Motor neuron (in vitro differentiated cells): ENCODE measurements at regions not wholly inside any gene's neighbourhood (a gene's known extent, or its start where the extent isn't known, plus 50 kb on each side); places are given as distances from the start of the nearest gene placed in this dataset.

Experiments
- ATAC-seq, 8 experiments: fragments of 200-7000 bp; cut with Tn5 transposase; replicated peaks in 6 of 8; 2 replicates each; pipeline ENCODE4 v1.8.0; 2021; ENCODE audit warnings: mild to moderate bottlenecking in 8 of 8, moderate library complexity in 8 of 8
- H3K27ac ChIP-seq, 2 donors: fragments of 250-450 bp; sonication (Bioruptor Pico); 2 replicates each; pipeline ENCODE4 v1.9.0; 2021; ENCODE audit warnings: antibody characterized with exemption in 2 of 2, mild to moderate bottlenecking in 2 of 2, moderate library complexity in 1 of 2
- H3K4me1 ChIP-seq, 2 donors: fragments of 250-450 bp; sonication (Bioruptor Pico); replicated peaks in 1 of 2; 2 replicates each; pipeline ENCODE4 v1.6.1; 2021; ENCODE audit warnings: antibody characterized with exemption in 2 of 2, mild to moderate bottlenecking in 2 of 2, moderate library complexity in 1 of 2
- H3K4me3 ChIP-seq, 5 donors: fragments of 250-450 bp; sonication (Bioruptor Pico); 2 replicates each; pipeline ENCODE4 v1.9.0; 2021; ENCODE audit warnings: antibody characterized with exemption in 5 of 5, mild to moderate bottlenecking in 5 of 5, moderate library complexity in 4 of 5
- WGBS, 10 experiments: fragments of 450-650 bp; shearing (Covaris generic); methylation state at CpG; one replicate each; pipeline ENCODE4 v1.0.0; 2022; 5-methylcytosine and 5-hydroxymethylcytosine counted together
- in situ Hi-C, 9 experiments: fragments of 400-800 bp; cut with MboI; loops; one replicate each; pipeline ENCODE4 v1.15.0; 2021; ENCODE audit warnings: low sequenced_read_pairs in 9 of 9, low pct_unique_long_range_greater_than_20kb in 2 of 9; ENCODE audit not compliant: unreplicated experiment in 9 of 9

DNA sequence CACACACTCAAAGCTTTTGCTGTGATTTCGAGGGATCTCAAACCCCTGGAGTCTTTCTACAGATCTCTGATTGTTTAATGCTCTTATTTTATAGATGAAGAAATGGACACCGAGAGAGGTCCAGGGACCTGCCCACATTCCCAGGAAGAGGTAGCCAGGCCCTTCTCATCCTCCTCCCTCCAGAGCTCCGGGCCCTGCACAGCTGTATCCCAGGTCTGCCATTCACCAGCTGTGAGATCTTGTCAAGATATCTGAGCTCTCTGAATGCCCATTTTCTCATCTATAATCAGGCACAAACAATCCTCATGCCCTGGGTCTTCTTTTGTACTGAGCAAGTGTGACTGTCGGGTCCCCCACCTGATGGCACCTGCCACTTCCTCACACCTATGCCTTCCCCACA lies 98.2 kb upstream of the ALX4 start:
- Histone ChIP-seq H3K27ac (no peak overlapping the region), H3K4me1 (no peaks in the 10 kb centered on the region), H3K4me3 (no peak overlapping the region)
- in situ Hi-C loops, result no loop called here
- 0 to 92% (median 43%) methylated on average over 1 to 3 of the region's 4 CpGs; no CpG with 5 or more reads in 4 of the 10 experiments for WGBS, 10 experiments
- no peak for ATAC-seq

DNA sequence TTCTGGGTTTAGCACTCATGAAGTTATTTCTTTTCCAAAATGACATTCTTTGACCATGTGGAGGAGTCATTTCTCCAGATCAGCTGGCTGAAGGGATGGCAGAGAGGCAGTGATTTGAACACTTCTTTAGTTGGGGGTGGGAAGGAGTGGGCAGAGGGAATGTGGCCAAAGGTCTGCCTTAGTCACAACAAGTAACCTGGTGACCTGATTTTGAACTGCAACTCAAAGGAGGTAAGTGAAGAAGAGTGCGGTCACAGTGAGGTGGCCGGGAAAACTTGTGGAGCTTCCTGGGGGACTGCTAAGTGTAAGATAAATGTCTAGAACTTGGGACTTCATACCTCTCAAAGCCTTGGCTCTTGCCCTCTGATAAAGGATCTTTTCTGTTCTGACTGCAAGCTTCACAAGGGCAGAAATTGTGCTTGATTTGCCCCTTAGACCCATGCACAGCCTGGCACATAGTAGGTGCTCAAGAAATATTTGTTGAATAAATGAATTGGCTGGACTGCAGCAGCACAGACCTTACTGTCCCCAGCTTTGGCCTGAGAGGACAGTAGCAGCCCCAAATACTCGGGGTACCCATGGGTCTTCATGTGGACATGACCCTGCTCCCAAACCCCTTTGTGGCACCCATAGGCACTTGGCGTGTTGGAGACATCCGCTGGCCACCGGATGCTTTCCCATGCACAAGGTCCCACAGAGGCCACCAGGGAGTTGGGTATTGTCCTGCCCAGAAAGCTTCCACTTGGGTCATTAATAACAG lies 99.0 kb upstream of the ALX4 start:
- ATAC-seq, result no peak
- WGBS, 10 experiments, result 56 to 100% (median 76%) methylated on average over 1 to 6 of the region's 6 CpGs; no CpG with 5 or more reads in 3 of the 10 experiments
- Histone ChIP-seq H3K4me3 (no peak overlapping the region), H3K4me1 (no peaks in the 10 kb centered on the region), H3K27ac (no peak overlapping the region)
- in situ Hi-C loops, result no loop called here

DNA sequence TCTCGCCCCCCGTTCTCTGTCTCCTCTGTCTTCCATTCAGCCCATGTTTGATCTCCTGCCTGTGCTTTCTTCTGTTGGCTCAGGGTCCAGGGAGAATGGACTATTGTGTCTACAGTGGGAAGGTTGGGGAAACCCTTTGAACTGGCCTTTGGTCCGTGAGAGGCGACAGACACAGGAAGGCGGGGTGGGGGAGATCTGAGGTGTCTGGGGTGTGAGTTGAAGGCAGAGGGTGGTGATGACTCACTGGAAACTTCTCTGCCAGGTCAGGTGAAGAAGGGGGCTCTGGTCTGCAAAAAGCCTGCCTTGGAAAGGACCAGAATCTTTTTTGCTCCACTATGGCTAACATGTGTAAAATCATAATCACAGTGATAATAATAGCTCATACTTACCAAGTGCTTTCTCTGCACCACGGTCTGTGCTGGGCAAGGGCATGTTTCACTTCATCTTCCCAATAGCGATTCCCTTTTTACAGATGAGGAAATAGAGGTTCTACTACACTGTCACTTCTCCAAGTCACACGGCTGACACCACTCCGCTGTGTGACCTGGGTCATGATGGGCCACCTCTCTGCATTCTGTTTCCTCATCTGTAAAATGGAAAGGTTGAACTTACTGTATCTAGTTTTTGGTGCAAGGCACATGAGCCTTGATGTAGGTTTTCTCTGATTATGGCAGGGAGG lies 99.8 kb upstream of the ALX4 start:
- 33 to 86% (median 60%) methylated on average over 1 to 6 of the region's 9 CpGs; no CpG with 5 or more reads in 3 of the 10 experiments for WGBS, 10 experiments
- in situ Hi-C loops, result no loop called here
- Histone ChIP-seq H3K4me3 (no peak overlapping the region), H3K27ac (no peak overlapping the region), H3K4me1 (no peaks in the 10 kb centered on the region)
- ATAC-seq, result no peak

DNA sequence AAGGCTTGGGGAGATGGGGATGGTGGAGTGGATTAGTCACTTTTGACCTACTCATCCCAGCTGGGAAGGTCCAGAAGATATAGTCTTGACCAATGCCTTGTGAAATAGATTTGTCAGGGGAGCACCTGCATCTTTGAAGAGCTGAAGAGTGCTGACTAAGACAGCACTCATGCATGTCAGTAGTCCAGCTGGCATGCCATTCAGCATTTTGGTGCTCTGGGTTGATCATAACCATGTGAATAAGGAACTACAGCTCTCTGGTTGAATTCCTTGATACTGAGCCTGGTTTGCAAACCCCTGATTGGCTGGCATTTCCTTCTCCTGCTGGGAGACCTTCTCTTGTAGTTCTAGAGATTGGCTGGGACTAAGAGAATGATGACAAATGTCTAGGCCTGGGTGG lies 106.8 kb upstream of the ALX4 start:
- ATAC-seq, result peak in 1 of 8 experiments; percentile 14
- in situ Hi-C loops, result no loop called here
- Histone ChIP-seq H3K27ac (no peak overlapping the region), H3K4me3 (no peak overlapping the region), H3K4me1 (peaks cover 19 to 23% of the 10 kb centered on the region in 2 donors)

DNA sequence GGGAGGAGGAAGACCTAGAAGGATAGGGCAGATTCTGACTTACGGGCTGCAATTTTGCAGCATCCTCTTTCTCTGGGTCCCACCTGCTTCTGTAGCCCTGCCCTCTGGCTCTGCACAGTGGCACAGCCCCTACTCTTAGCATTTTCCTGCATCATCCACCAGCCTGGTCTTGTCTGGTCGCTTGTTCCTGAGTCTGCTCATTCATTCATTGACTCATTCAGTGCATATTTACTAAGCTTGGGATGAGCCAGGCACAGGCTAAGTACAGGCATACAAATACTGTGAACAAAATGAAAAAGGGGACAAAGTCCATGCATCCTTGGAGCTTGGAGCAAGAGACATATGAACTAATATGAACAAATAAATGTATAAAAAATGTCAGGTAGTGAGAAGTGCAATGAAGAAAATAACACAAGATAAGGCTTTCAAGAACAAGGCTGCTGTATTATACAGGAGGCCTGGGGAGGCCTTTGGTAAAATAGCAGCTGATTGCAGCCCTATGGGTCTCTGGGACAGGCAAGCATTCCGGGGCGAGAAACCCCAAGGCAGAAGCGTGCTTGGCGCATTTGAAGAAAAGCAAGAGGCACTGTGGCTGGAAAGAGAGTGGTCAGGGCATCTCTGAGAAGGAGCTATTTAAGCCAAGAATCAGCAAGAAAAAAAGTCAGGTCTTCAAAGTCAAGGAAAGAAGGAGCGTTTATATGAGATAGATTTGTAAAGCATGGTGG lies 108.0 kb upstream of the ALX4 start:
- in situ Hi-C loops, result no loop called here
- H3K4me3 ChIP-seq, result no peak overlapping the region
- 17 to 82% (median 67%) methylated on average over 1 to 7 of the region's 7 CpGs; no CpG with 5 or more reads in 1 of the 10 experiments for WGBS, 10 experiments
- peak in 7 of 8 experiments; percentile 24 to 77 (median 73) for ATAC-seq
- peaks cover 19 to 23% of the 10 kb centered on the region in 2 donors for H3K4me1 ChIP-seq
- H3K27ac ChIP-seq, result no peak overlapping the region

DNA sequence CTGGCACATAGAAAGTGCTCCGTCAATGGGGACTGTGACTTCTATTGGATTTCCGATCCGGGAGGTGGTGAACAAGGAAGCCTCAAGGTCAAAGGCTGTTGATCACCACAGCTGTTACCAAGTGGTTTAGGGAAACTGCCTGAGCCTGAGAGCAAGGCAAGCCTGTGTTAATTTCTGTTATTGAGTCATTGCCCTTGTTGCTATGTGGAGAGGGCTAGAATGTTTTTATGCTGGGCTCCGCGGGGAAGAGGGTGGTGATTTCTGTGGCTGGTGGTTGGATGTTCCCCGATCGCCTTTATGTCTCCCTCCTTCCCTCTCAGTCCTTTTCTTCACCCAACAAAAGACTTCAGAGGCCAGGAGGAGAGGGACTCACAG lies 108.5 kb upstream of the ALX4 start:
- Histone ChIP-seq H3K27ac (no peak overlapping the region), H3K4me1 (peaks cover 19 to 23% of the 10 kb centered on the region in 2 donors), H3K4me3 (no peak overlapping the region)
- in situ Hi-C loops, result no loop called here
- ATAC-seq, result peak in 7 of 8 experiments; percentile 54 to 92 (median 74)
- WGBS, 10 experiments, result 33 to 82% (median 57%) methylated on average over 3 to 7 of the region's 7 CpGs; no CpG with 5 or more reads in 4 of the 10 experiments

DNA sequence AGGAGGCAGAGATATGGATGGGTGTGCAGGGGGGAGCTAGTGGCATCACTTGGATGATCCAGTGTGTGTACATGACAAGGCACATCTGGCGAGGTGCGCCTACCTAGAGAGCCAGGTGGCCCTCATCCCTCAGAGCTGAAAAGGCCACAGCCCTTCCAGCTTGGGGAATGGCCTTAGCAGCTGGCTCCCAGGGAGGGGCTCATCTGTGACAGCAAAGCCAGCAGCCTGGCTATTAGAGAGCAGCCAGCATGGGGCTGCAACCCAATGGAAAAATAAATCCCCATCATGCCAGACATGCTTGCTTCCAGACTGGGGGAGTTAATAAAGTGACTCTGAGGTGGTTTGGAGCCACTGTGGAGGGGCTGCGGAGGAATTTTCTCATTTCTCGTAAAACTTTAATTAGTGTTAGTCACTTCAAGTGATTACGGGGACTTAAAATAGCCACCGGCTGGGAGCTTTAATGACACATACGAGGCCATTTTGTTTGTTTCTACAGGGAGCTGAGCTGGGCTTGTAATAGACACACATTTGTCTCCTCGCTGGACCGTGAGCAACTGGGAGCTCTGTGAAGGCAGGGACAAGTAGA lies 111.2 kb upstream of the ALX4 start:
- in situ Hi-C loops, result no loop called here
- no peak overlapping the region for H3K27ac ChIP-seq
- ATAC-seq, result peak in 1 of 8 experiments; percentile 14
- H3K4me3 ChIP-seq, result no peak overlapping the region
- peaks cover 19 to 23% of the 10 kb centered on the region in 2 donors for H3K4me1 ChIP-seq
- 28 to 93% (median 71%) methylated on average over 2 to 7 of the region's 9 CpGs; no CpG with 5 or more reads in 1 of the 10 experiments for WGBS, 10 experiments

DNA sequence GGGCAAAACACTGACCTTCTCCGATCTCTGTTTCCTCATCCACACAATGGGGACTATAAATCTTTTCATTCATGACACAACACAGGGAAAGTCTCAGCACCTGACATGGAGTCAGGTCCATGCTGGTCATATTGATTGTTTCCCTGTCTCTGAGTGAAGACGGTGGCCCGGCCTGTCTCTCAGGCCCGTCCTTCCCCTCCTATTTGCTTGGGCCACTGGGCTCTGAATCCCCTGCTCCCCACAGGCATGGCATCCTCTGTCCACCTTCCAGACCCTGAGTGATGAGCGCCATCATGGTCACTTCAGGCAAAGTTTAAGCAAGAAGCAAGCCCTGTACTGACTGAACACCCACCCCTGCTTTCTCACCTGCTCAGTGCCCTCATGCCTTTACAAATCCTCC lies 113.3 kb upstream of the ALX4 start:
- in situ Hi-C loops, result no loop called here
- H3K4me3 ChIP-seq, result no peak overlapping the region
- peaks cover 12 to 16% of the 10 kb centered on the region in 2 donors for H3K4me1 ChIP-seq
- no peak overlapping the region for H3K27ac ChIP-seq
- no peak for ATAC-seq
- WGBS, 10 experiments, result 50 to 100% (median 80%) methylated on average over 1 to 4 of the region's 5 CpGs; no CpG with 5 or more reads in 5 of the 10 experiments

DNA sequence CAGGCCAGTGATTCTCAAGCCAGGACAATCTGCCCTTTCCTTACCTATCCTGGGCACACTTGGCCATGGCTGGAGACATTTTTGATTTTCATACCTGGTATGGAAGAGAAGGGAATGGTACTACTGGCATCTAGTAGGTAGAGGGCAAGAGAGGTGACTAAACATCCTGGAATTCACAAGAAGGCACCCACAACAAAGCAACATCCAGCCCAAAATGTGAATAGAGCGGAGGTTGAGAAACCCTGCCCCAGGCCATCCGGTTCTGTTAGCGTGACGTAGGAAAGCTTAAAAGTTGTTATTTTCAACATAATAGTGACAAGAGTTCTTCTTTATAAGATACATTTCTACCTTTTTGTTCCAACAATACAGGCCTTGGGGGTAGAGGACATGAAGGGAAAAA lies 114.9 kb upstream of the ALX4 start:
- in situ Hi-C loops, result no loop called here
- WGBS, 10 experiments, result 47 to 100% (median 87%) methylated on average over 3 to 4 of the region's 4 CpGs; no CpG with 5 or more reads in 3 of the 10 experiments
- no peak overlapping the region for H3K27ac ChIP-seq
- ATAC-seq, result no peak
- H3K4me3 ChIP-seq, result no peak overlapping the region
- H3K4me1 ChIP-seq, result peaks cover 0 to 4% of the 10 kb centered on the region in 2 donors

DNA sequence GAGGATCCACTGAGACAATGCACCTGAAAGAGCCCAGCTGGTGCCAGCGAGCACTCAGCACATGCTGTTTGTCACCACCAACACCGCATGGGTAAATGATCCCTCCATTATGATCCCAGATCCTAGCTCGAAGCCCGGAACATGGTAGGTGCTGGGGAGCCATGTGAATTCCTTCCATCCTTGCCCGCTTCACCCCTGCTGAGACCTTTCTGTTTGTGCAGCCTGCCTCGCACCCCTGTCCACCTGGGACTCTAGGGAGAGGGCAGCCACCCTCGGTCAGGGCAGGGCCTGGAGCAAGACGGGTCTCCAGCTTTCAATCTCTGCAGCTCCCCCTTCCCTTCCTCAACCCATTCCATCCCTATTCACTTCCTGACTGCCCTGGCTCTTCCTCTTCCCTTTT lies 116.2 kb upstream of the ALX4 start:
- 38 to 83% (median 80%) methylated on average over 1 to 6 of the region's 8 CpGs; no CpG with 5 or more reads in 2 of the 10 experiments for WGBS, 10 experiments
- Histone ChIP-seq H3K4me3 (no peak overlapping the region), H3K4me1 (no peaks in the 10 kb centered on the region), H3K27ac (no peak overlapping the region)
- no peak for ATAC-seq
- in situ Hi-C loops, result no loop called here

DNA sequence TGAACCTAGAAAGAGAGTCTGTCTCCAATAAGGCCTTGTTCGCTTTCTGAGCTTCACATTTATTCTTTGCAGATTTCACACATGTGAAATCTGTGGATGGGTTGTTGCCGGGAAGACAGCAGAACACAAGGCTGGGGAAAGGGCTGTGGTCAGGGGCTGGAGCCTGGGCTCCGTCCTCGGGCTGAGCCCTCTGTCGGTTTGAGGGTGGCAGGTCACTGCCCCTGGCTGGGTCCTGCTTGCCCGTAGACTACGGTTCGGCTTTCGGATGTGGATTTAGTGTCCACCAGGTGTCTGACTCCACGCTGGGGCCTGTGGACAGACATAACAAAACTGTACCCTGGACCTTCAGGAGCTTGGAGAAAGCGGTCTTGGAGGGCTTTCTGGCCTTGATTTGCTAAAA lies 117.0 kb upstream of the ALX4 start:
- WGBS, 10 experiments, result 17 to 92% (median 86%) methylated on average over 1 to 9 of the region's 11 CpGs; no CpG with 5 or more reads in 3 of the 10 experiments
- in situ Hi-C loops, result no loop called here
- no peak for ATAC-seq

DNA sequence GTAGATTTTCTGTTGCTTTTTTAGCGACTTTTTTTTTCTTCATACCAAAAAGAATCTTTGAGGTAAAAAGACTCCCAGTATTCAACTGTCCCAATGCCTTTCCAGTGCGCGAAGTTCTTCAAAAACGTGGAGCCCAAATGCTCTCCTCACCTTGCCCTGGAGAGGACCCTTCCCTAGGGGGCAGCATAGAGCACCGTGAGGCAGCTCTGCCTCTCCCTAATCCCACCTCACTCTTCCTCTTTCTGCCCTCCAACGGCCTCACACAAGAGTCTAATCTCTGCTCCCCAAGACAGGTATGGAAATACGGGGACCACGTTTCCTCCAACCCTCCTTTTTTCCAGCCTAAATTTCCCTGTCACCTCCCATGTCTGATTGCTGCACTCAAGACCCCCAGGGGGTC lies 117.5 kb upstream of the ALX4 start:
- Histone ChIP-seq H3K4me1 (no peaks in the 10 kb centered on the region), H3K27ac (no peak overlapping the region), H3K4me3 (no peak overlapping the region)
- in situ Hi-C loops, result no loop called here
- ATAC-seq, result no peak
- 0 to 100% (median 75%) methylated on average over 1 to 7 of the region's 8 CpGs for WGBS, 10 experiments

More for the DNA sequence above, 117.0 kb upstream of the ALX4 start:
- no peaks in the 10 kb centered on the region for H3K4me1 ChIP-seq
- H3K27ac ChIP-seq, result no peak overlapping the region
- H3K4me3 ChIP-seq, result no peak overlapping the region

DNA sequence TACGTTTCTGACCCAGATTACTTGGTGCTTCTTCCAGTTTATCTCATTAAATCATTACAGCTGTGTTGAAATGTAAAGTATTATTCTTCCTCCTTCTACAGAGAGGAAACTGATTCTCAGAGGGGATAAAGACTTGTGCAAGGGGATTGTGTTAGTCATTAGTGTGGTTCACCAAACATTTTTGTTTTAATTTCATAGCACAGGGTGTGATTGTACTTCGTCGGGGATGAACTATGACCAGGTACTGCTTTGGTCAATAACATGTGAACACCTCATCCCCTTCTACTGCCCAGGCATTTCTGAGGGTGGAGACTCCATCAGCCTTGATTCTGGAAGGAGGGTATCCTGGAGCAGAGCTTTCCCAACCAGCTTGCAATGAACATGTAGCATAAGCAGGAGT lies 120.2 kb upstream of the ALX4 start:
- Histone ChIP-seq H3K27ac (no peak overlapping the region), H3K4me3 (no peak overlapping the region), H3K4me1 (no peaks in the 10 kb centered on the region)
- 0 to 89% (median 45%) methylated on average over 1 to 3 of the region's 3 CpGs; no CpG with 5 or more reads in 3 of the 10 experiments for WGBS, 10 experiments
- in situ Hi-C loops, result no loop called here
- no peak for ATAC-seq
